HepG2 (cell line): ENCODE measurements at regions not wholly inside any gene's neighbourhood (a gene's known extent, or its start where the extent isn't known, plus 50 kb on each side); places are given as distances from the start of the nearest gene placed in this dataset.
"Not testable (repeated sequence)": the region's sequence is repeated elsewhere in the genome, so short reads cannot be mapped to it uniquely, and the experiment has no call there.

Source experiments
- CTCF ChIP-seq: sonication (generic); formaldehyde crosslinking; IDR thresholded peaks from 2 replicates; pipeline ENCODE4 v1.5.0; 2020; ENCODE audit warnings: mild to moderate bottlenecking, missing genetic modification reagents, moderate library complexity
- GRHL1 ChIP-seq: sonication (generic); formaldehyde crosslinking; conservative IDR thresholded peaks from 2 replicates; pipeline ENCODE4 v1.8.0; 2022; ENCODE audit warnings: missing genetic modification reagents
- HCFC1 ChIP-seq: fragments of 150-350 bp; IDR thresholded peaks from 2 replicates; pipeline ENCODE4 v1.6.1; 2014; ENCODE audit warnings: low read depth, low read length
- PBX3 ChIP-seq: sonication (generic); formaldehyde crosslinking; IDR thresholded peaks from 2 replicates; pipeline ENCODE4 v1.8.1; 2023; ENCODE audit warnings: missing genetic modification reagents, inconsistent platforms, borderline replicate concordance
- SMAD1 ChIP-seq: sonication (generic); formaldehyde crosslinking; IDR thresholded peaks from 2 replicates; pipeline ENCODE4 v1.4.0; 2020; ENCODE audit warnings: missing genetic modification reagents, low read depth, mild to moderate bottlenecking, borderline replicate concordance
- ZNF503 ChIP-seq: sonication (generic); formaldehyde crosslinking; IDR thresholded peaks from 2 replicates; pipeline ENCODE4 v1.4.0; 2020; ENCODE audit warnings: missing genetic modification reagents

GRCh38 chr21:10379816-10380215 lies 141.6 kb upstream of the TPTE start:
- TF ChIP-seq PBX3 (CRISPR knock-in tag); GRHL1 (CRISPR knock-in tag); CTCF (CRISPR knock-in tag); SMAD1 (CRISPR knock-in tag); HCFC1; ZNF503 (CRISPR knock-in tag): not testable (repeated sequence)
